ENCODE measurements at regions not wholly inside any gene's neighbourhood (a gene's known extent, or its start where the extent isn't known, plus 50 kb on each side); places are given as distances from the start of the nearest gene placed in this dataset.

DNA sequence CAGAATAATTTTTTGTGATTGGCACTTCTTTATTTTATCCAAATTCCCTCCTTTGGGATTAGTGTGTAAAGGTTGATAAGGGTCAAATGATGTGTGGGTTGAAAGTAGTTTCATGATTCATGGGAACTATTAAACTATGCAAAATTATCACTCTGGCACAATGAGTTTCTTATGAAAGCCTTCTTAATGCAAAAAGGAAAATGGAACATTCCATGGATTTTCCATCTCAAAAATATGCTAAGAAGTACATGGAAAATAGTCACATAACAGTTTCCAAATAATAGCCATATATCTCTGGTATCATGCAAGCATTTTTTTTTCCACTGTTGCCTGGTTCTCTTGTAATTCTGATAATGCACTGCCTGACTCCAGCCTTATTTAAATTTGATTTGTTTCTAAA, 639.7 kb downstream of the NR4A2 start:
- TF ChIP-seq EP300 (IDR thresholded peaks at IDR 0.05) (no peak), POLR2A (IDR thresholded peaks at IDR 0.05) (no peak), POLR2AphosphoS5 (IDR thresholded peaks at IDR 0.05) (no peak)

All from gastroesophageal sphincter (tissue), 2 donors.